Stimulated activated CD4-positive, alpha-beta T cell treated with anti-CD3 and anti-CD28 coated beads, Interleukin-1b, Interleukin-23, amount 100 ng/mL, for 4 hours (primary cell): ENCODE measurements at regions not wholly inside any gene's neighbourhood (a gene's known extent, or its start where the extent isn't known, plus 50 kb on each side); places are given as distances from the start of the nearest gene placed in this dataset.
A peak's percentile ranks its signal among the peaks of the same experiment; 100 is the strongest.
"Not testable (repeated sequence)": the region's sequence is repeated elsewhere in the genome, so short reads cannot be mapped to it uniquely, and the experiment has no call there.

Source experiments
- DNase-seq, 2 donors: peaks; one replicate each; pipeline ENCODE4 v3.0.0-alpha.2; 2020; ENCODE audit warnings: low read depth in 2 of 2

DNA sequence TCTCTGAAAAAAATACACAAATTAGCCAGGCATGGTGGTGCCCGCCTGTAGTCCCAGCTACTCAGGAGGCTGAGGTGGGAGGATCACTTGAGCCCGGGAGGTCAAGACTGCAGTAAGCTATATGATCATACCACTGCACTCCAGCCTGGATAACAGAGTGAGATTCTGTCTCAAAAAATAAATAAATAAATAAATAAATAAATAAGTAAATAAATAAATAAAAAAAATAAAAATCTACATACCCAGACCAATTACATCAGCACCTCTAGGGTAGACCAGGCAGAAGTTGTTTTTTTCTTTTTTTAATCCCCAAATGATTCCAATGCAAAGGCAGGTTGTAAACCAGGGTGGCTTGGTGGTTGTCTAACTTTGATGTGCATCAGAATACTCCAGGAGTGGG is 299.3 kb downstream of the BCOR start:
- DNase-seq = not testable (repeated sequence)

GRCh38 chrX:39802354-39802753 is 295.4 kb downstream of the BCOR start:
- DNase-seq = no peak

DNA sequence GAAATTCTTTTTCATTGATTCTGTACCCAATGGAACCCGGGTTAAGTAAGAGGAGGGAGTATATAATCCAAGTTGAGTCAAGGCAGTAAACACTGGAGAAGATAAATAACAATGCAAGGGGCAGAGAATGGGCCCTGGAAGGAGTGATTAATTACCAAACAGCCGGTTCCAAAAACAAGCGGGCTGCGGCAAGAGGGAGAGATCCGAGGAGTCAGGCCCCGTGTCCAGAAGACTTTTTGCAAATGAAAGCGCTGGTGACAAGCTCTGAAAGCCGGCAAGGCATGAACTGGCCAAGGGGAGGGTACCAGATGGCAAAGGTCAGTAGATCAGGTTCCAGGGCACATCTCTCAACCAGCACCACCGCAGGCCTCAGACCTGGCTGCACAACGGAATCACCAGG is 294.9 kb downstream of the BCOR start:
- no peak for DNase-seq

- DNase-seq = no peak
These were observed 292.7 kb downstream of the BCOR start for GRCh38 chrX:39805022-39805421.

DNA sequence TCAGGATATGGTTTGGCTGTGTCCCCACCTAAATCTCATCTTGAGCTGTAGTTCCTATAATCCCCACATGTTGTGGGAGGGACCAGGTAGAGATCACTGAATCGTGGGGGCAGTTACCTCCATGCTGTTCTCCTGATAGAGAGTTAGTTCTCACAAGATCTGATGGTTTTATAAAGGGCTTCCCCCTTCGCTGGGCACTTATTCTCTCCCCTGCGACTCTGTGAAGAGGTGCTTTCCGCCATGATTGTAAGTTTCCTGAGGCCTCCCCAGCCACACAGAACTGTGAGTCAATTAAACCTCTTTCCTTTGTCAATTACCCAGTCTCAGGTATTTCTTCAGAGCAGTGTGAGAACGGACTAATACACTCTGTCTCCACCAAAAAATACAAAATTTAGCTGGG is 291.9 kb downstream of the BCOR start:
- no peak for DNase-seq

- DNase-seq = no peak
These were observed 289.3 kb downstream of the BCOR start for GRCh38 chrX:39808471-39808917.

DNA sequence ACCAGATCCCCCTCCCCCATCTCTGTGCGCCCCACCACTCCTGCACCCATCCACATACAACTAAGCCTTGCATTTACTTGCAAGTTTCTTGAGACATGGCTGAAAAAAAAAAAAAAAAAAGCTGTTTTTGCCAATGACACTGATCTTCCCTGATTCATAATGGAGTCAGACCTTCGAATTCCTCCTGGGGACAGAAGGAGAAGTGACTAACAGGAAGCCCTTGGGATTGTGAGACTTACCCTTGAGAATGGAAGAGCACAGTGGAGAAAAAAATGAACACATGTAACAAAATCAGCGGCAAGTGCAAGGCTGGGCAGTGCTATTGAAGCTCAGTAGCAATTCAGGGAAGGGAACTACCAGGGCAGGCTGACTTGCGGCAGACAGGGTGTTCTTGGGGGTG is 288.4 kb downstream of the BCOR start:
- no peak for DNase-seq

GRCh38 chrX:39810901-39811300 is 286.9 kb downstream of the BCOR start:
- DNase-seq = no peak

DNA sequence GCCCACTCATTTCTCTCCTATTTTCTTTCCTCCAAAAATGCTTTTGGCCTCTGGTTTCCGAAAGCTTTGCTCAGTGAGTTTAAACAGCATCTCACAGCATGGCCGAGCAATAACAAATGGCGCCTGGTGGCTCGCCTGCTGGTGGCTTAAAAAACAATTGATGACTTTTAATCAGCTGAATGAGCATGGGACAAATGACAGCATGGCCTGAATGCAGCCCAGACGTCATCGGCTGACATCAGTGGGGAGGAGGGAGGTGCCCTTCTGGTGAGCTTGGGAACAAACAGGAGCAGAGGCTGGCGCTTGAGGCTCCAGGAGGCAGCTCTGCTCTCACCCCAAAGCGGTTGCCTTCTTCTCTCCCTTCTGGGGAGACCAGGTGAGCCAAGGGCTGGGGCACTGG is 286.4 kb downstream of the BCOR start:
- DNase-seq = no peak

- no peak for DNase-seq
These were observed 284.0 kb downstream of the BCOR start for GRCh38 chrX:39813631-39814277.

DNA sequence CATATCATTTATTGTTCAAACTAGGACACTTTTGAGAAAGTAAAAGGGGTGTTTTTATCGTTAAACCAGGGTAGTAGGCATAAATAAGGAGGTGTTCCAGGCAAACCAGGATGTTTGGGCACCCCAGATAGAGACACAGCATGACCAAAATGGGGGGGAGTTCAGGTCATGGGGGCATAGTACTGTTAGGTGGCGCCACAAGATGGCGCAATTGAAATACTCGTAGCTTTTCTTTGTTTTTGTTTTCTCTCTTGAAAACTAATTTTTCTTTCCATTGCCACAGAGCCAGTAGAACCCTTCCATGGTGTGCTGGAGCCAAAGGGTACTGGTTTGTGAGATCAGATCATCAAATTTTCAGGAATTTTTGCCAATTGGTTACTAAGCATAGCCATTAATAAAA is 283.4 kb downstream of the BCOR start:
- DNase-seq = peak in 1 of 2 donors; percentile 27

DNA sequence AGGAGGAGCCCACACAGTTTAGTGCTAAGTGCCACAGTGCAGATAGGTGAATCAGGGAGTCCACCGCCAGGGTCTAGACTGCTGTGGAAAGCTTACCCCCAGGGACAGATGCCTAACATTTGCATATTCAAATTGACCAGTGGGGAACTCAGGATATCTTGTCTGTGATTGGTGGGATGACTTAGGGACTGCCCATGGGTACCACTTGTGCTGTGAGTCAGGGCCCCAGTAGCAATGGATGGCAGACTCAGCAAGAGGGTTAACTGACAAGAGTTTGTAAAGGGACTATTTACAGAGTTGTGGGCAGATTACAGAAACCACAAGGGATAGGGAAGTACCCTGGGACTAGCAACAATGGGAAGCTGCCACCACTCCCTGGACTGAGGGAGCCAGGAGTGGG is 282.1 kb downstream of the BCOR start:
- no peak for DNase-seq

GRCh38 chrX:39816871-39817731 is 280.7 kb downstream of the BCOR start:
- DNase-seq = no peak

GRCh38 chrX:39817754-39818470 is 279.8 kb downstream of the BCOR start:
- no peak for DNase-seq

DNA sequence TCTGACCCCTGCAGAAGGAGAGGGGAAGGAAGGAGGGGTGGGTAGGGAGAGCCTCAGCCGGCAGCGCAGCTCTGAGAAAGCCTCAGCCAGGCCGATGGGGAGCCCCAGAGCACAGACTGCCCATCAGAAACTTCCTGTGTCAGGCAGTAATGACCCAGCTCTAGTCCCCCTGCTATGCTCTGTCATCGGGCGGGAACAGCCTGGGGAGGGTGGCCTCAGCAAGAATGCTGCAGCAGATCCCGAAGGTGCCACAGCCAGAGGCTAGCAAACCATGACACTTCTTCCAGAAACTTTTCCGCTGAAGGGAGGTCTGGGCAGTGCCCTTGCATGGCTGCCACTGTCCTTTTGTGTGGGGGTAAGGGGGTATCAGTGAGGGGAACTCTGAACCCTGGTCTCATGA is 279.0 kb downstream of the BCOR start:
- no peak for DNase-seq

DNA sequence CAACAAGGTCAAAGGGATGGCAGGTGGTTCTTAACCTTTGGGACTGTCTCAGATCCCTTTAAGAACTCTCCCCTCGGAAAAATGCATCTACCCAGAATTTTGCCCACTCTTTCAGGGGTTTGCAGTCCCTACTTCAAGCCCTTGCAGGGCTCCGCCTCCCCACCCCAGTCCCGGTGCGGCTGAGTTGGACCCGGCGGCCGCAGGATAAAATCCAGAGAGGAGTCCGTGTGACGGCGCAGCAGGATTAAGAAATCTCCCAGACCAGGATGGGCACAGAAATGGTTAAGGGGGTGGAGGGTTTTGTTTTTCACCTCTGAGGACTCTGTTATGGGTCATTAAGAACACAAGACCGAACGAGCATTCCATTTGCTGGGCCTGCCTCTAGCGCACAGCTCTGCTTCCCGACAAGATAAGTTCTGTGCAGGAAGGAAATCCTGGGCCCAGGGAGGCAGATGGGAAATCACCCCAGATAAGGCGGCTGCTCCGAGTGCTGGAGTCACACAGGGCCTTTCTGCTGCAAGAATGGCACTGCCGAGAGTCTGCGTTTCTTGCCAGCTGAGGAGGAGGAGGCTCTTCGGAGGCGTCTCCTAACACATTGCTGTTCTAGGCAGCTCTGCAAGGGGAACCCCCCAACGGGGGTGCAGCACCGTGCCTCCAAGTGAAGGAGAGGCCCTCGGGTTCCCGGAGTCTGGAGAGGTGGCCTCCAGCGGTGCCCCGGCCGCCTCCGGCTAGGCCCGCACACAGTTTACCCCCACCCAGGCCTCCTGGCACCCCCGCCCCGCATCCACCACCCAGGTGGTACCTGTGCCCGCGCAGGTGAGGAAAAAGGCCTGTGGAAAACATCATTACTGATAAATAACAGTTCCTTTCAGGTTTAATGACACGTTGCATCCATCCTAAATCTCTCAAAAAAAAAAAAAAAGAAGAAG is 277.6 kb downstream of the BCOR start:
- no peak for DNase-seq

DNA sequence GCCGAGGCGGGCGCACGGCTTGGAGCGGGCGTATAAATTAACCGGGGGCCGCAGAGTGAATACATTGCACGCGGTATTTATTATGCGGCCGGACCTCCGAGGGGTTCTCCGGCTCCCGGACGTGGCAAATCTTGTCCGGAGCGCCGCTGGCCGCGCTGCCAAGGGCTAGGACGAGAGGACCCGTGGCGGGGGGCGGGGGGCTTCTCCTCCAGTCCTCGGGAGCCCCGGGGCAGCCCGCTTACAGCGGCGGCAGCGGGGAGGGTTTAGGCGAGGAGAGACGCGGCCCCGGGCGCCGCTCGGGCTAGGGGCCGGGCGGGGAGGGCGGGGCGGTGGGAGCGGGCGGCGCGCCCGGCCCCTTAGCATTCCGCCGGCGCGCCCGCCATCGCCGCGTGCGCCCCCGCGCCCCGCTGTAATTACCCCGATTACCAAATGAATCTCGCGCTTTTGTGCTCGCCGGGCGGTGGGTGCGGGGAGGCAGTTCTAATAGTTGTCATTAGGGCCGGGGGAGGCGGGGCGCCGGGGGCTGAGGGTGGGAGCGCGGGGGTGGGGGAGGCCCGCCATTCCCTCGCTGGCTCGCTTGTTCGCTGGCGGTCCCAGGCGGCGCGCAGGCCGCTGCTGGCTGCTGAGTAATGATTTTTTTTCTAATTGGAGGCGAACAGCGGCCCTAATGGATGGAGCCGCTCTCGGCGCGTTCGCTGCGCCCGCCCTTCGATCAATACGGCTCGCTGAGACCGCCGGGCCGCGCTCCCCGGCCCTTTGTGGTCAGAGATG is 276.6 kb downstream of the BCOR start:
- peak; percentile 36 to 45 for DNase-seq

DNA sequence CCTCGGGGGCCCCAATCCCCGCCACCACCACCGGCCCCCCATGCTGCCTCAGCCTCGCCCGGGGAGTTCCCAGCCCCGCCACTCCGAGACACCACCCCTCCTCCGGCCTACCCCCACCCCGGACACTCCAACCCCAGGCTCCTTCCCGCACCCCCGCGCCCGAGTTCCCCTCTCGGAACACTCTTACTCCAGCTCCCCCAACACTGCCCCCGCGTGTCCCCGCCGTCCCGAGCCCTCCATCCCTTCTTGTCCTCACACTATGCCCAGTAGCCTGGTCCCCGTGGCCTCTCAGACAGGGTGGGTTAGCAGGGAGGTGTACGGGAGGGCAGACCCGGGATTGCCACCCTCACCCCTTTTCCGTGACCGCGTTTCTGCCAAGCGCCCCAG is 276.1 kb downstream of the BCOR start:
- DNase-seq = no peak

GRCh38 chrX:39822133-39822748 is 275.5 kb downstream of the BCOR start:
- no peak for DNase-seq

DNA sequence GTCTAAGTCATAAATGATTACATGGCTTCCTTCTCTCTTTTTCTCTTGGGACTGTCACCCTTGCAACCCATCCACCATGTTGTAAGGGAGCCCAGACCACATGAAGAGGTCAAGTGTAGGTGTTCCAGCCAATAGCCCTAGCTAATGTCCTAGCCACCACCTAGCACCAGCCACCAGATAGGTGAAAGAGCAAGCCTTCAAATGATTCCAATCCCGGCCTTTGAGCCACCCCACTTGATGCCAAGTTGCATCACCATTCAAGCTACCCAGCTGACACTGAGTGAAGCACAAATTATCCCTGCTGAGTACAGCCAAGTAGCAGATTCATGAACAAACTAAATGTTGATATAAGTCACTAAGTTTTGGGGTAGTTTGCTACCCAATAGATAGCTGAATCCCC is 274.3 kb downstream of the BCOR start:
- DNase-seq = no peak
